C4-2B (cell line): ENCODE measurements at regions not wholly inside any gene's neighbourhood (a gene's known extent, or its start where the extent isn't known, plus 50 kb on each side); places are given as distances from the start of the nearest gene placed in this dataset.

Experiments
- CTCF ChIP-seq: fragments of 450-650 bp; conservative IDR thresholded peaks from 2 replicates; pipeline ENCODE4 v1.5.1; 2017; ENCODE audit warnings: mild to moderate bottlenecking
- ZFX ChIP-seq: fragments of 450-650 bp; IDR thresholded peaks from 2 replicates; pipeline ENCODE4 v1.6.1; 2017

GRCh38 chr1:173414136-173414535 lies 63.0 kb upstream of the PRDX6 start:
- no peak for TF ChIP-seq CTCF
- no peak for TF ChIP-seq ZFX
